Osteocyte (in vitro differentiated cells): ENCODE measurements at regions not wholly inside any gene's neighbourhood (a gene's known extent, or its start where the extent isn't known, plus 50 kb on each side); places are given as distances from the start of the nearest gene placed in this dataset.

ENCODE experiments used
- DNase-seq: peaks from one replicate; pipeline ENCODE4 v3.0.0; 2021; ENCODE audit warnings: mixed read lengths; ENCODE audit not compliant: unreplicated experiment; ENCODE audit errors: extremely low spot score
- H3K27ac Mint-ChIP-seq: one replicate; pipeline ENCODE4 v1.8.0; 2021; ENCODE audit warnings: mild to moderate bottlenecking, mixed read lengths; ENCODE audit not compliant: unreplicated experiment
- H3K27me3 Mint-ChIP-seq: one replicate; pipeline ENCODE4 v1.8.0; 2021; ENCODE audit warnings: mixed read lengths; ENCODE audit not compliant: unreplicated experiment
- H3K36me3 Mint-ChIP-seq: one replicate; pipeline ENCODE4 v1.8.0; 2021; ENCODE audit warnings: mixed read lengths; ENCODE audit not compliant: unreplicated experiment
- H3K4me1 Mint-ChIP-seq: one replicate; pipeline ENCODE4 v1.8.0; 2021; ENCODE audit warnings: mixed read lengths; ENCODE audit not compliant: unreplicated experiment
- H3K4me3 Mint-ChIP-seq: one replicate; pipeline ENCODE4 v1.8.0; 2021; ENCODE audit warnings: mild to moderate bottlenecking, moderate library complexity, mixed read lengths; ENCODE audit not compliant: unreplicated experiment
- H3K9me3 Mint-ChIP-seq: one replicate; pipeline ENCODE4 v1.8.0; 2021; ENCODE audit warnings: mixed read lengths; ENCODE audit not compliant: unreplicated experiment
- TF ChIP-seq, protein P1 (sequence below): fragments of 200-600 bp; sonication (generic); IDR thresholded peaks from 2 replicates; pipeline ENCODE4 v1.5.0; 2021; ENCODE audit warnings: antibody characterized with exemption, mild to moderate bottlenecking, moderate library complexity

GRCh38 chr2:76678383-76679024, 843.7 kb downstream of the LRRTM4 start:
- H3K4me1 Mint-ChIP-seq, result no peaks in the 10 kb centered on the region
- TF ChIP-seq, protein P1, sequence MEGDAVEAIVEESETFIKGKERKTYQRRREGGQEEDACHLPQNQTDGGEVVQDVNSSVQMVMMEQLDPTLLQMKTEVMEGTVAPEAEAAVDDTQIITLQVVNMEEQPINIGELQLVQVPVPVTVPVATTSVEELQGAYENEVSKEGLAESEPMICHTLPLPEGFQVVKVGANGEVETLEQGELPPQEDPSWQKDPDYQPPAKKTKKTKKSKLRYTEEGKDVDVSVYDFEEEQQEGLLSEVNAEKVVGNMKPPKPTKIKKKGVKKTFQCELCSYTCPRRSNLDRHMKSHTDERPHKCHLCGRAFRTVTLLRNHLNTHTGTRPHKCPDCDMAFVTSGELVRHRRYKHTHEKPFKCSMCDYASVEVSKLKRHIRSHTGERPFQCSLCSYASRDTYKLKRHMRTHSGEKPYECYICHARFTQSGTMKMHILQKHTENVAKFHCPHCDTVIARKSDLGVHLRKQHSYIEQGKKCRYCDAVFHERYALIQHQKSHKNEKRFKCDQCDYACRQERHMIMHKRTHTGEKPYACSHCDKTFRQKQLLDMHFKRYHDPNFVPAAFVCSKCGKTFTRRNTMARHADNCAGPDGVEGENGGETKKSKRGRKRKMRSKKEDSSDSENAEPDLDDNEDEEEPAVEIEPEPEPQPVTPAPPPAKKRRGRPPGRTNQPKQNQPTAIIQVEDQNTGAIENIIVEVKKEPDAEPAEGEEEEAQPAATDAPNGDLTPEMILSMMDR, result no peak
- no peaks in the 10 kb centered on the region for H3K27me3 Mint-ChIP-seq
- peaks cover 5% of the 10 kb centered on the region for H3K9me3 Mint-ChIP-seq
- no peak for DNase-seq
- no peaks in the 10 kb centered on the region for H3K36me3 Mint-ChIP-seq
- H3K27ac Mint-ChIP-seq, result no peak overlapping the region
- no peak overlapping the region for H3K4me3 Mint-ChIP-seq

DNA sequence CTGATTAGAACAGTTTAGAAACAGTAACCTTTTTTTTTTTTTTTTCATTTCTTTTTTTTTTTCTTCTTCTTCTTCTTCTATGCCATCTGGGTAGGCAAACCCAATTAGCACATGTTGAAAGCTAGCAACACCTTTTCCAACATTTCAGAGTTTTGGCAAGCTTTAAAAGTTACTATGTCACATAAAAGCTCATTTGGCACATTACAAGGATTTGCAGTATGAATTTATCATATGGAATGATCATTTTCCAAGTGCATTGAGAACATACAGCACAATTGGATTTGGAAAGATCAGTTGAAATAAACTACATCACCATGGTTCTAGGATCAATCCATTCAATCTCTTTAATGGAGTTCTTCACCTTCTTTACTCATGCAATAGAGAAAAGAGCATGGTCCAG, 847.0 kb downstream of the LRRTM4 start:
- TF ChIP-seq, protein P1, result no peak
- Mint-ChIP-seq H3K27ac (no peak overlapping the region), H3K27me3 (no peaks in the 10 kb centered on the region), H3K4me1 (no peaks in the 10 kb centered on the region), H3K9me3 (no peaks in the 10 kb centered on the region), H3K4me3 (no peak overlapping the region), H3K36me3 (no peaks in the 10 kb centered on the region)
- DNase-seq, result no peak

DNA sequence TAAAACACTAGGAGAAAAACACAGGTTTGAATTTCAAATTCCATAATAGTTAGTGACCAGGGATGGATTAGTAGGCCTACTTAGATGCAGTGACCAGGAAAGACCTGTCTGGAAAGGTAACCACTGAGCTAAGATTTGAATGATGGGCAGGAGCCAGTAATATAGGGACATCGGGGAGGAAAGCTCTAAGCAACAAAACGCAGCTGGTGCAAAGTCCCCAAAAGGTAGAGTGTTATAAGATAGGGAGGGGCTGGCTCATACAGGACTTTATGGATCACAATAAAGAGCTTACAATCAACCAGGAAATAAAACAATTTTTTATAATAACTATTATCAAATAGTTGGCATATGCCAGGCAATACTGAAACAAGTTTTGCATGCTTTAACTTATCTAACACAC, 849.4 kb downstream of the LRRTM4 start:
- Mint-ChIP-seq H3K27me3 (no peaks in the 10 kb centered on the region), H3K9me3 (no peaks in the 10 kb centered on the region), H3K36me3 (no peaks in the 10 kb centered on the region), H3K4me1 (no peaks in the 10 kb centered on the region), H3K27ac (no peak overlapping the region), H3K4me3 (no peak overlapping the region)
- TF ChIP-seq, protein P1, result no peak
- DNase-seq, result no peak

DNA sequence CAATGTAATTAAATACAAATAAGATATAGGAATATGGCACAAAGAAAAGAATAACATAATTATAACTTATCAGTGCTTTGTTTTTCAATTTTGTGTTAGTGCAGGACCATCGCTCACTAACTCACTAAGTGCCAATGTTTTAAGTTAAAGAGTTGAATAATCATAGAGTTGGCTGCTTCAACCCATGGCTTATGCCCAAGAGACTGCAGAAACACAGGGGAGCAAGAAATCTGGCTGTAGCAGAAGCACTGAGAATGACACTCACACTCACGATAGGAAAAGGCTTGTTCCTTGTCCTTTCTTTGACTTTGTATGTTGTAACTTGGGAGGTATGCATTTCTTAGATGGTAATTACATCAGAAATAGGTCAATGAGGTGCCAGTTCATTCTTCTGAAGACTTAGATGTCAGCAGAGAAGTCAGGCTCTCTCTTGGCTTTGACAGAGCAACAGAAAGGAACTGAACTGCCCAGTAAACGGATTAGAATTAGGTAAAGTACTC, 852.2 kb downstream of the LRRTM4 start:
- TF ChIP-seq, protein P1, result no peak

DNA sequence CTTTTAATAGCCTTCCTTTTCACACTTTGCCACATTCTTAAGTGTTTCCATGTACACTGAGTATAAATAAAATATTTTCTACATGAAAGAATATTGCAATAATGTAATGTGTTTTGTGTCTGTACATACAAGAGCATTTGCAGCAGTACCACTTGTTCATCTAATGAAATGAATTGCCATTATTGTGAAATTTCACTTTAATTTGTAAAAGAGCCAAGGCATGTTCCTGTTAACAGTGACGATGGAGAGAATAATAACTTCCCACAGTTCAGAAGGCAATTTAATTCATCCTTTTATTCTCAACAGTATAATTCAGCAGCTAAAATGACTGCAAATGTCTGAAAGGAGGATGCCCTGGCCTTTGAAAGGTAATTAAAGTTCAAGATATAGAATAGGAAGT, 853.9 kb downstream of the LRRTM4 start:
- Mint-ChIP-seq H3K4me3 (no peak overlapping the region), H3K27ac (no peak overlapping the region), H3K9me3 (no peaks in the 10 kb centered on the region), H3K4me1 (no peaks in the 10 kb centered on the region), H3K27me3 (no peaks in the 10 kb centered on the region), H3K36me3 (no peaks in the 10 kb centered on the region)
- no peak for DNase-seq
- TF ChIP-seq, protein P1, result no peak

More for the DNA sequence above, 852.2 kb downstream of the LRRTM4 start:
- Mint-ChIP-seq H3K36me3 (no peaks in the 10 kb centered on the region), H3K4me1 (no peaks in the 10 kb centered on the region), H3K9me3 (no peaks in the 10 kb centered on the region), H3K27ac (no peak overlapping the region), H3K4me3 (no peak overlapping the region), H3K27me3 (no peaks in the 10 kb centered on the region)
- no peak for DNase-seq
